ENCODE measurements at regions not wholly inside any gene's neighbourhood (a gene's known extent, or its start where the extent isn't known, plus 50 kb on each side); places are given as distances from the start of the nearest gene placed in this dataset.

- no peak for DNase-seq (ENCODE audit: low read depth)
Observed at GRCh38 chr10:129405389-129405788, 61.7 kb upstream of the MGMT start.

GRCh38 chr10:129410688-129411392 is 56.2 kb upstream of the MGMT start:
- no peak for DNase-seq (ENCODE audit: low read depth)

- no peak for DNase-seq (ENCODE audit: low read depth)
Observed at GRCh38 chr10:129411393-129411705, 55.7 kb upstream of the MGMT start.

GRCh38 chr10:129411772-129412171 is 55.3 kb upstream of the MGMT start:
- DNase-seq (ENCODE audit: low read depth) = no peak

- no peak for DNase-seq (ENCODE audit: low read depth)
Observed at GRCh38 chr10:129413024-129413423, 54.0 kb upstream of the MGMT start.

GRCh38 chr10:129415215-129416140 is 51.6 kb upstream of the MGMT start:
- DNase-seq (ENCODE audit: low read depth) = no peak

- no peak for DNase-seq (ENCODE audit: low read depth)
Observed at GRCh38 chr10:129416155-129416554, 50.9 kb upstream of the MGMT start.

- no peak for DNase-seq (ENCODE audit: low read depth)
Observed at GRCh38 chr10:129416956-129417765, 49.9 kb upstream of the MGMT start.

Data from stimulated activated CD8-positive, alpha-beta memory T cell treated with anti-CD3 and anti-CD28 coated beads, Interleukin-15, amount 100 ng/mL, for 24 hours (primary cell).